Activated CD4-positive, CD25-positive, alpha-beta regulatory T cell treated with anti-CD3 and anti-CD28 coated beads, Interleukin-2, amount 50 U/mL, for 24 hours (primary cell): ENCODE measurements at regions not wholly inside any gene's neighbourhood (a gene's known extent, or its start where the extent isn't known, plus 50 kb on each side); places are given as distances from the start of the nearest gene placed in this dataset.
"Not testable (repeated sequence)": the region's sequence is repeated elsewhere in the genome, so short reads cannot be mapped to it uniquely, and the experiment has no call there.

Source experiments
- ATAC-seq, 2 donors: fragments of 150-1000 bp; cut with Tn5 transposase; one replicate each; pipeline ENCODE4 v1.10.0; 2021; ENCODE audit warnings: mild to moderate bottlenecking in 1 of 2, moderate library complexity in 1 of 2

GRCh38 chrY:7877458-7877857, 965.9 kb upstream of the AMELY start:
- no peak for ATAC-seq

GRCh38 chrY:7874080-7874479, 962.5 kb upstream of the AMELY start:
- ATAC-seq, result no peak

- ATAC-seq, result no peak
Observed at GRCh38 chrY:7871304-7871932, 959.9 kb upstream of the AMELY start.

GRCh38 chrY:7866976-7867375, 955.4 kb upstream of the AMELY start:
- ATAC-seq, result no peak

- no peak for ATAC-seq
Observed at GRCh38 chrY:7860781-7861614, 949.4 kb upstream of the AMELY start.

- no peak for ATAC-seq
Observed at GRCh38 chrY:7850191-7850590, 938.6 kb upstream of the AMELY start.

GRCh38 chrY:7845776-7846175, 934.2 kb upstream of the AMELY start:
- ATAC-seq, result no peak

- ATAC-seq, result no peak
Observed at GRCh38 chrY:7837046-7837445, 925.5 kb upstream of the AMELY start.

GRCh38 chrY:7836366-7836765, 924.8 kb upstream of the AMELY start:
- no peak for ATAC-seq

GRCh38 chrY:7835416-7835815, 923.9 kb upstream of the AMELY start:
- no peak for ATAC-seq

- ATAC-seq, result no peak
Observed at GRCh38 chrY:7834284-7834683, 922.7 kb upstream of the AMELY start.

GRCh38 chrY:7830881-7831280, 919.3 kb upstream of the AMELY start:
- not testable (repeated sequence) for ATAC-seq

- ATAC-seq, result no peak
Observed at GRCh38 chrY:7826533-7826932, 915.0 kb upstream of the AMELY start.

- ATAC-seq, result no peak
Observed at GRCh38 chrY:7825874-7826273, 914.3 kb upstream of the AMELY start.

GRCh38 chrY:7821295-7822035, 909.9 kb upstream of the AMELY start:
- ATAC-seq, result no peak

GRCh38 chrY:7818924-7819323, 907.4 kb upstream of the AMELY start:
- no peak for ATAC-seq

GRCh38 chrY:7816567-7816966, 905.0 kb upstream of the AMELY start:
- no peak for ATAC-seq

- no peak for ATAC-seq
Observed at GRCh38 chrY:7815921-7816320, 904.4 kb upstream of the AMELY start.

- ATAC-seq, result no peak
Observed at GRCh38 chrY:7815285-7815684, 903.7 kb upstream of the AMELY start.

GRCh38 chrY:7814361-7814760, 902.8 kb upstream of the AMELY start:
- no peak for ATAC-seq

GRCh38 chrY:7810359-7810758, 898.8 kb upstream of the AMELY start:
- no peak for ATAC-seq

GRCh38 chrY:7807516-7807870, 895.9 kb upstream of the AMELY start:
- ATAC-seq, result no peak

- no peak for ATAC-seq
Observed at GRCh38 chrY:7806592-7807515, 895.3 kb upstream of the AMELY start.
